ENCODE measurements at regions not wholly inside any gene's neighbourhood (a gene's known extent, or its start where the extent isn't known, plus 50 kb on each side); places are given as distances from the start of the nearest gene placed in this dataset.

GRCh38 chrX:20623448-20623847 lies 356.7 kb upstream of the RPS6KA3 start:
- DNase-seq (ENCODE audit: low spot score), result no peak

GRCh38 chrX:20620306-20620705 lies 353.6 kb upstream of the RPS6KA3 start:
- DNase-seq (ENCODE audit: low spot score), result no peak

- DNase-seq (ENCODE audit: low spot score), result no peak
Observed at GRCh38 chrX:20609916-20610415, 343.3 kb upstream of the RPS6KA3 start.

GRCh38 chrX:20606831-20607230 lies 340.1 kb upstream of the RPS6KA3 start:
- DNase-seq (ENCODE audit: low spot score), result no peak

GRCh38 chrX:20596856-20597255 lies 330.1 kb upstream of the RPS6KA3 start:
- DNase-seq (ENCODE audit: low spot score), result no peak

- DNase-seq (ENCODE audit: low spot score), result no peak
Observed at GRCh38 chrX:20595928-20596575, 329.3 kb upstream of the RPS6KA3 start.

- DNase-seq (ENCODE audit: low spot score), result peak; percentile 25
Observed at GRCh38 chrX:20594985-20595384, 328.3 kb upstream of the RPS6KA3 start.

- DNase-seq (ENCODE audit: low spot score), result no peak
Observed at GRCh38 chrX:20593836-20594235, 327.1 kb upstream of the RPS6KA3 start.

- no peak for DNase-seq (ENCODE audit: low spot score)
Observed at GRCh38 chrX:20593402-20593801, 326.7 kb upstream of the RPS6KA3 start.

GRCh38 chrX:20591246-20591645 lies 324.5 kb upstream of the RPS6KA3 start:
- no peak for DNase-seq (ENCODE audit: low spot score)

GRCh38 chrX:20585782-20586181 lies 319.1 kb upstream of the RPS6KA3 start:
- DNase-seq (ENCODE audit: low spot score), result no peak

- DNase-seq (ENCODE audit: low spot score), result no peak
Observed at GRCh38 chrX:20571611-20572010, 304.9 kb upstream of the RPS6KA3 start.

- no peak for DNase-seq (ENCODE audit: low spot score)
Observed at GRCh38 chrX:20567108-20567507, 300.4 kb upstream of the RPS6KA3 start.

GRCh38 chrX:20547611-20548051 lies 280.9 kb upstream of the RPS6KA3 start:
- no peak for DNase-seq (ENCODE audit: low spot score)

- DNase-seq (ENCODE audit: low spot score), result no peak
Observed at GRCh38 chrX:20545538-20545937, 278.8 kb upstream of the RPS6KA3 start.

- DNase-seq (ENCODE audit: low spot score), result no peak
Observed at GRCh38 chrX:20542072-20542471, 275.4 kb upstream of the RPS6KA3 start.

GRCh38 chrX:20538974-20539373 lies 272.3 kb upstream of the RPS6KA3 start:
- no peak for DNase-seq (ENCODE audit: low spot score)

GRCh38 chrX:20531667-20532066 lies 265.0 kb upstream of the RPS6KA3 start:
- no peak for DNase-seq (ENCODE audit: low spot score)

- DNase-seq (ENCODE audit: low spot score), result peak; percentile 63
Observed at GRCh38 chrX:20530406-20530921, 263.8 kb upstream of the RPS6KA3 start.

- no peak for DNase-seq (ENCODE audit: low spot score)
Observed at GRCh38 chrX:20529711-20530110, 263.0 kb upstream of the RPS6KA3 start.

- peak; percentile 45 for DNase-seq (ENCODE audit: low spot score)
Observed at GRCh38 chrX:20529301-20529700, 262.6 kb upstream of the RPS6KA3 start.

GRCh38 chrX:20527558-20528011 lies 260.9 kb upstream of the RPS6KA3 start:
- DNase-seq (ENCODE audit: low spot score), result peak; percentile 30

GRCh38 chrX:20527041-20527440 lies 260.3 kb upstream of the RPS6KA3 start:
- DNase-seq (ENCODE audit: low spot score), result no peak
